ENCODE measurements at regions not wholly inside any gene's neighbourhood (a gene's known extent, or its start where the extent isn't known, plus 50 kb on each side); places are given as distances from the start of the nearest gene placed in this dataset.

DNA sequence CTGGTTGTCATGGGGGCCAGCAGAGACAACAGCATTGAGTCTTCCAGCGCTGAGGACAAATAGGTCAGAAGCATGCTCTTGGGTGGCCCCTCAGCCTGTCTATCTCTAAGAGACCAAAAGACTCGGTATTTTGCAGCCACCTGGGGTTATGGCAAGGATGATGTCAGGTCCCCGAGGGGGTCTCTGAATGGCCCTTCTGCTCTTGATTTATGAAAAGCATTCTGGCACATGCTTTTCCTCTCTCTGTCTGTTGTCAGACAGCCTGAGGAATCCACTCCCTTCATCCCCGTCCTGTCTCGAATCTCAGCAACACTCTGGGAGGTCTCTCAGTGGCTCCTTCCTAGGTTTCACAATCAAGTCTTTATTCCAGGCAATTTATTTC lies 156.6 kb upstream of the RGMA start:
- TF ChIP-seq, protein P1, sequence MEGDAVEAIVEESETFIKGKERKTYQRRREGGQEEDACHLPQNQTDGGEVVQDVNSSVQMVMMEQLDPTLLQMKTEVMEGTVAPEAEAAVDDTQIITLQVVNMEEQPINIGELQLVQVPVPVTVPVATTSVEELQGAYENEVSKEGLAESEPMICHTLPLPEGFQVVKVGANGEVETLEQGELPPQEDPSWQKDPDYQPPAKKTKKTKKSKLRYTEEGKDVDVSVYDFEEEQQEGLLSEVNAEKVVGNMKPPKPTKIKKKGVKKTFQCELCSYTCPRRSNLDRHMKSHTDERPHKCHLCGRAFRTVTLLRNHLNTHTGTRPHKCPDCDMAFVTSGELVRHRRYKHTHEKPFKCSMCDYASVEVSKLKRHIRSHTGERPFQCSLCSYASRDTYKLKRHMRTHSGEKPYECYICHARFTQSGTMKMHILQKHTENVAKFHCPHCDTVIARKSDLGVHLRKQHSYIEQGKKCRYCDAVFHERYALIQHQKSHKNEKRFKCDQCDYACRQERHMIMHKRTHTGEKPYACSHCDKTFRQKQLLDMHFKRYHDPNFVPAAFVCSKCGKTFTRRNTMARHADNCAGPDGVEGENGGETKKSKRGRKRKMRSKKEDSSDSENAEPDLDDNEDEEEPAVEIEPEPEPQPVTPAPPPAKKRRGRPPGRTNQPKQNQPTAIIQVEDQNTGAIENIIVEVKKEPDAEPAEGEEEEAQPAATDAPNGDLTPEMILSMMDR (IDR thresholded peaks at IDR 0.05), result no peak
- no peak for TF ChIP-seq POLR2A (IDR thresholded peaks at IDR 0.05)
